HL-60 (cell line): ENCODE measurements at regions not wholly inside any gene's neighbourhood (a gene's known extent, or its start where the extent isn't known, plus 50 kb on each side); places are given as distances from the start of the nearest gene placed in this dataset.

Experiments
- CTCF ChIP-seq: IDR thresholded peaks from one replicate; pipeline ENCODE4 v1.5.1; 2011; ENCODE audit warnings: low read length, control low read depth, inconsistent platforms; ENCODE audit not compliant: insufficient read depth
- GABPA ChIP-seq: IDR thresholded peaks from 2 replicates; pipeline ENCODE4 v1.6.1; 2012; ENCODE audit warnings: low read depth
- POLR2AphosphoS5 ChIP-seq: IDR thresholded peaks from 2 replicates; pipeline ENCODE4 v1.6.1; 2012; ENCODE audit warnings: low read depth
- SPI1 ChIP-seq: IDR thresholded peaks from 2 replicates; pipeline ENCODE4 v1.6.1; 2012; ENCODE audit warnings: low read depth, mild to moderate bottlenecking, borderline replicate concordance
- TF ChIP-seq, protein P1 (sequence below): IDR thresholded peaks from 2 replicates; pipeline ENCODE4 v1.6.1; 2012; ENCODE audit warnings: low read depth; ENCODE audit not compliant: insufficient replicate concordance

DNA sequence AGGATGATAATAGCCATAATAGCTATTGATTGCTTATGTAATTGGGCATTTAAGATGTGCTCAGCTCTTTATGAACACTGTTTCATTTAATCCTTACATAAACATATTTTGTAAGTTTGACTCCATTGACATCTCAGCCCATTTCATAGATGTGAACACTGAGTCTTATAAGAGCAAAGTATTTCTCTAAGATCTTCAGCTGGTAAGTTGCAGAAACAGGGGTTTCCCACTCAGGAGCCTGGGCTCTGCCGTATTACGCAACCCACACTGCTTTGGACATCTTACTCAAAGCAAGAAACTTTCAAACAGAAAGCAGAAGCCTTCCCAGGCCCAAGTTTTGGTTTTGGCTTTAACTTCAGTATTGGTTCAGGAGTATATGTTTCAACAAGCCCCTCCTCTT is 705.1 kb downstream of the MED13L start:
- TF ChIP-seq CTCF (no peak), SPI1 (no peak), POLR2AphosphoS5 (no peak), GABPA (no peak)
- TF ChIP-seq, protein P1, sequence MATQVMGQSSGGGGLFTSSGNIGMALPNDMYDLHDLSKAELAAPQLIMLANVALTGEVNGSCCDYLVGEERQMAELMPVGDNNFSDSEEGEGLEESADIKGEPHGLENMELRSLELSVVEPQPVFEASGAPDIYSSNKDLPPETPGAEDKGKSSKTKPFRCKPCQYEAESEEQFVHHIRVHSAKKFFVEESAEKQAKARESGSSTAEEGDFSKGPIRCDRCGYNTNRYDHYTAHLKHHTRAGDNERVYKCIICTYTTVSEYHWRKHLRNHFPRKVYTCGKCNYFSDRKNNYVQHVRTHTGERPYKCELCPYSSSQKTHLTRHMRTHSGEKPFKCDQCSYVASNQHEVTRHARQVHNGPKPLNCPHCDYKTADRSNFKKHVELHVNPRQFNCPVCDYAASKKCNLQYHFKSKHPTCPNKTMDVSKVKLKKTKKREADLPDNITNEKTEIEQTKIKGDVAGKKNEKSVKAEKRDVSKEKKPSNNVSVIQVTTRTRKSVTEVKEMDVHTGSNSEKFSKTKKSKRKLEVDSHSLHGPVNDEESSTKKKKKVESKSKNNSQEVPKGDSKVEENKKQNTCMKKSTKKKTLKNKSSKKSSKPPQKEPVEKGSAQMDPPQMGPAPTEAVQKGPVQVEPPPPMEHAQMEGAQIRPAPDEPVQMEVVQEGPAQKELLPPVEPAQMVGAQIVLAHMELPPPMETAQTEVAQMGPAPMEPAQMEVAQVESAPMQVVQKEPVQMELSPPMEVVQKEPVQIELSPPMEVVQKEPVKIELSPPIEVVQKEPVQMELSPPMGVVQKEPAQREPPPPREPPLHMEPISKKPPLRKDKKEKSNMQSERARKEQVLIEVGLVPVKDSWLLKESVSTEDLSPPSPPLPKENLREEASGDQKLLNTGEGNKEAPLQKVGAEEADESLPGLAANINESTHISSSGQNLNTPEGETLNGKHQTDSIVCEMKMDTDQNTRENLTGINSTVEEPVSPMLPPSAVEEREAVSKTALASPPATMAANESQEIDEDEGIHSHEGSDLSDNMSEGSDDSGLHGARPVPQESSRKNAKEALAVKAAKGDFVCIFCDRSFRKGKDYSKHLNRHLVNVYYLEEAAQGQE: no peak
